Liver (tissue), 8 donors: ENCODE measurements at regions not wholly inside any gene's neighbourhood (a gene's known extent, or its start where the extent isn't known, plus 50 kb on each side); places are given as distances from the start of the nearest gene placed in this dataset.

ENCODE experiments used
- DNase-seq: peaks from one replicate; pipeline ENCODE4 v3.0.0-alpha.2; 2017; ENCODE audit warnings: low spot score
- H3K27ac ChIP-seq, 2 donors: one replicate each; pipeline ENCODE4 v1.7.0; 2013; ENCODE audit warnings: inconsistent platforms in 2 of 2, low read length in 2 of 2, control low read depth in 1 of 2, low read depth in 1 of 2, mild to moderate bottlenecking in 1 of 2
- H3K27me3 ChIP-seq, 4 donors: one replicate each; pipeline versions ENCODE4 v1.6.1 to v1.7.0; 2013; ENCODE audit warnings: low read length in 3 of 4, inconsistent platforms in 1 of 4, mild to moderate bottlenecking in 1 of 4, moderate library complexity in 1 of 4; ENCODE audit not compliant: control insufficient read depth in 4 of 4, insufficient read depth in 4 of 4
- H3K36me3 ChIP-seq, 4 donors: one replicate each; pipeline versions ENCODE4 v1.6.1 to v1.7.0; 2013; ENCODE audit warnings: low read length in 3 of 4, mild to moderate bottlenecking in 3 of 4, low read depth in 1 of 4, moderate library complexity in 1 of 4; ENCODE audit not compliant: control insufficient read depth in 4 of 4, insufficient read depth in 3 of 4
- H3K4me1 ChIP-seq, 4 donors: one replicate each; pipeline versions ENCODE4 v1.6.1 to v1.7.0; 2013; ENCODE audit warnings: low read length in 3 of 4, mild to moderate bottlenecking in 3 of 4, moderate library complexity in 1 of 4; ENCODE audit not compliant: control insufficient read depth in 4 of 4, insufficient read depth in 4 of 4
- H3K4me3 ChIP-seq, 3 donors: one replicate each; pipeline versions ENCODE4 v1.6.1 to v1.7.0; 2013; ENCODE audit warnings: low read length in 3 of 3, control low read depth in 1 of 3, low read depth in 1 of 3, mild to moderate bottlenecking in 1 of 3
- H3K9ac ChIP-seq, 2 donors: one replicate each; pipeline ENCODE4 v1.7.0; 2013; ENCODE audit warnings: low read length in 2 of 2, mild to moderate bottlenecking in 2 of 2, moderate library complexity in 2 of 2, control low read depth in 1 of 2, low read depth in 1 of 2
- H3K9me3 ChIP-seq, 4 donors: one replicate each; pipeline versions ENCODE4 v1.6.1 to v1.7.0; 2013; ENCODE audit warnings: low read length in 3 of 4; ENCODE audit not compliant: control insufficient read depth in 4 of 4
- EGR1 ChIP-seq, 2 donors: IDR thresholded peaks; 2 replicates each; pipeline ENCODE4 v1.6.1; 2016 to 2018; ENCODE audit warnings: antibody characterized with exemption in 2 of 2, low read depth in 2 of 2
- FOXA1 ChIP-seq: IDR thresholded peaks from 2 replicates; pipeline ENCODE4 v1.6.1; 2016; ENCODE audit warnings: antibody characterized with exemption
- FOXA2 ChIP-seq: IDR thresholded peaks from 2 replicates; pipeline ENCODE4 v1.6.1; 2016; ENCODE audit warnings: antibody characterized with exemption
- GABPA ChIP-seq, 2 donors: IDR thresholded peaks in 1 of 2; conservative IDR thresholded peaks in 1 of 2; 2 replicates each; pipeline ENCODE4 v1.6.1; 2016; ENCODE audit warnings: antibody characterized with exemption in 2 of 2, mild to moderate bottlenecking in 1 of 2, moderate library complexity in 1 of 2
- HNF4A ChIP-seq, 2 donors: conservative IDR thresholded peaks; 2 replicates each; pipeline ENCODE4 v1.6.1; 2016; ENCODE audit warnings: antibody characterized with exemption in 2 of 2, mild to moderate bottlenecking in 2 of 2
- HNF4G ChIP-seq: IDR thresholded peaks from 2 replicates; pipeline ENCODE4 v1.6.1; 2016; ENCODE audit warnings: antibody characterized with exemption
- JUND ChIP-seq, 2 donors: IDR thresholded peaks; 2 replicates each; pipeline ENCODE4 v1.6.1; 2016; ENCODE audit warnings: antibody characterized with exemption in 2 of 2
- NR2F2 ChIP-seq: IDR thresholded peaks from 2 replicates; pipeline ENCODE4 v1.6.1; 2016; ENCODE audit warnings: antibody characterized with exemption
- RAD21 ChIP-seq, 2 donors: IDR thresholded peaks; 2 replicates each; pipeline ENCODE4 v1.6.1; 2016; ENCODE audit warnings: antibody characterized with exemption in 2 of 2, mild to moderate bottlenecking in 2 of 2
- RXRA ChIP-seq, 2 donors: IDR thresholded peaks; 2 replicates each; pipeline ENCODE4 v1.6.1; 2017 to 2018; ENCODE audit warnings: antibody characterized with exemption in 2 of 2, mild to moderate bottlenecking in 1 of 2
- SP1 ChIP-seq: IDR thresholded peaks from 2 replicates; pipeline ENCODE4 v1.6.1; 2018; ENCODE audit warnings: antibody characterized with exemption, mild to moderate bottlenecking
- TAF1 ChIP-seq: conservative IDR thresholded peaks from 2 replicates; pipeline ENCODE4 v1.6.1; 2016; ENCODE audit warnings: antibody characterized with exemption, mild to moderate bottlenecking
- YY1 ChIP-seq: IDR thresholded peaks from 2 replicates; pipeline ENCODE4 v1.6.1; 2016; ENCODE audit warnings: antibody characterized with exemption, mild to moderate bottlenecking
- WGBS: extraction: QIAGEN DNeasy Blood & Tissue Kit; methylation state at CpG from one replicate; pipeline ENCODE4 v1.1.7; 2013; 5-methylcytosine and 5-hydroxymethylcytosine counted together
- TF ChIP-seq, protein P1 (sequence below): fragments of 150-350 bp; IDR thresholded peaks from 2 replicates; pipeline ENCODE4 v1.5.1; 2017; ENCODE audit warnings: improper control_type of control experiment, low read depth, low read length; ENCODE audit not compliant: missing input control
- TF ChIP-seq, protein P2 (sequence below): IDR thresholded peaks from 2 replicates; pipeline ENCODE4 v1.6.1; 2016; ENCODE audit warnings: antibody characterized with exemption
- TF ChIP-seq, protein P3 (sequence below): IDR thresholded peaks from 2 replicates; pipeline ENCODE4 v1.6.1; 2016; ENCODE audit warnings: antibody characterized with exemption
- TF ChIP-seq, protein P4 (sequence below): IDR thresholded peaks from 2 replicates; pipeline ENCODE4 v1.6.1; 2016; ENCODE audit warnings: antibody characterized with exemption, mild to moderate bottlenecking
- TF ChIP-seq, protein P5 (sequence below): IDR thresholded peaks from 2 replicates; pipeline ENCODE4 v1.6.1; 2016; ENCODE audit warnings: antibody characterized with exemption
- donor health status: healthy.
- donor health status: healthy.
- donor health status: healthy.
- donor health status: healthy.
- donor health status: healthy.

DNA sequence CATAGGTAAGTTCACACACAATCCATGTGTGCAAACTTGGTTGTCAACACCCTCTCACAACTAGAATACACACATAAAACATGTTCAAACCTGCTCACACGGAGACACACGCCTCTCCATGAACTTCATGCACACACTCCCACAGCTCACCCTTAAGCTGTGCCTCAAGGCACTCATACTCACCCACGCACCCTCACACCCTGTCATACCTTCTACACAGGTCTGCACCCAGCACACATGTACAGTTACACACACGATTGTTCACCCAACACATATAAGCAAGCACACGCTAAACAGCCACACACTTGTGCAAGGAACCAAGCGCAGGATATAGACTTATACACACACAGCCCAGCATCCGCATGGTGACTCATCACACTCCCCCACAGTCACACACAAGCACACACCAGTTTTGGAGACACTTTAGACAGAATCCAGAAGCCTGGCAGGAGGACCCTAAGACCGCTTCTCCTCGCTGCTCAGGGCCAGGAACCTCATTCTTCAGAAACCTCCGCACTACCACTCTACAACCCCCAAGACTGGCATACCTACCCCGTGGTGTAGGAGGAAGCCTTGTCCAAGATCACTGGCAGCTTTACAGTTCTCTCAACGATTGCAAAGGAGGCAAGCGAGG, 58.7 kb upstream of the ZC3H12A start:
- Histone ChIP-seq H3K27me3 (no peaks in the 10 kb centered on the region), H3K27ac (no peak overlapping the region), H3K4me1 (no peaks in the 10 kb centered on the region), H3K9me3 (peaks cover 0 to 7% (median 3%) of the 10 kb centered on the region in 4 donors), H3K36me3 (no peaks in the 10 kb centered on the region), H3K9ac (no peak overlapping the region), H3K4me3 (no peak overlapping the region)
- TF ChIP-seq, protein P1, sequence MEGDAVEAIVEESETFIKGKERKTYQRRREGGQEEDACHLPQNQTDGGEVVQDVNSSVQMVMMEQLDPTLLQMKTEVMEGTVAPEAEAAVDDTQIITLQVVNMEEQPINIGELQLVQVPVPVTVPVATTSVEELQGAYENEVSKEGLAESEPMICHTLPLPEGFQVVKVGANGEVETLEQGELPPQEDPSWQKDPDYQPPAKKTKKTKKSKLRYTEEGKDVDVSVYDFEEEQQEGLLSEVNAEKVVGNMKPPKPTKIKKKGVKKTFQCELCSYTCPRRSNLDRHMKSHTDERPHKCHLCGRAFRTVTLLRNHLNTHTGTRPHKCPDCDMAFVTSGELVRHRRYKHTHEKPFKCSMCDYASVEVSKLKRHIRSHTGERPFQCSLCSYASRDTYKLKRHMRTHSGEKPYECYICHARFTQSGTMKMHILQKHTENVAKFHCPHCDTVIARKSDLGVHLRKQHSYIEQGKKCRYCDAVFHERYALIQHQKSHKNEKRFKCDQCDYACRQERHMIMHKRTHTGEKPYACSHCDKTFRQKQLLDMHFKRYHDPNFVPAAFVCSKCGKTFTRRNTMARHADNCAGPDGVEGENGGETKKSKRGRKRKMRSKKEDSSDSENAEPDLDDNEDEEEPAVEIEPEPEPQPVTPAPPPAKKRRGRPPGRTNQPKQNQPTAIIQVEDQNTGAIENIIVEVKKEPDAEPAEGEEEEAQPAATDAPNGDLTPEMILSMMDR, result no peak
- TF ChIP-seq JUND (IDR thresholded peaks at IDR 0.05) (no peak), TAF1 (no peak), HNF4G (no peak), NR2F2 (no peak), YY1 (no peak), EGR1 (IDR thresholded peaks at IDR 0.05; ENCODE audit: low read depth in 2 of 2) (no peak), RAD21 (IDR thresholded peaks at IDR 0.05) (no peak)
- TF ChIP-seq, protein P2, sequence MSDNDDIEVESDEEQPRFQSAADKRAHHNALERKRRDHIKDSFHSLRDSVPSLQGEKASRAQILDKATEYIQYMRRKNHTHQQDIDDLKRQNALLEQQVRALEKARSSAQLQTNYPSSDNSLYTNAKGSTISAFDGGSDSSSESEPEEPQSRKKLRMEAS, result no peak
- TF ChIP-seq, protein P3, sequence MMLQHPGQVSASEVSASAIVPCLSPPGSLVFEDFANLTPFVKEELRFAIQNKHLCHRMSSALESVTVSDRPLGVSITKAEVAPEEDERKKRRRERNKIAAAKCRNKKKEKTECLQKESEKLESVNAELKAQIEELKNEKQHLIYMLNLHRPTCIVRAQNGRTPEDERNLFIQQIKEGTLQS, result no peak
- no peak for DNase-seq
- WGBS, result 84% methylated on average over 13 of the region's 13 CpGs

DNA sequence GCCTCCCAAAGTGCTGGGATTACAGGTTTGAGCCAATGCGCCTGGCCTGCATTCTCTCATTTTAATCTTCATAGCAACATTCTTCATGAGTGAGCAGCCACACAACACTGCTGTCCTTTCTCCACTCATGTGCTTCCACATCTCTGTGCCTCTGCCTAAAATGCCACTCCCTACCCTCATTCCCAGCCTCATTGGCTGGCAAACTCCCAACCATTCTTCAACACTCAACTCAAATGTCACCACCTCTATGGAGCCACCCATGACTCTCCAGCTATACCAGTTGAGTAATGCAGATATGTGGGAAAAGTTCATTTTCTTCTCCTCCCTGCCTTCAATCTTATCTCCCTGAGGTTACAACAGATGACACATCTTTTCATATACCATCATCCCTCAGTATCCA, 53.9 kb upstream of the ZC3H12A start:
- H3K4me3 ChIP-seq, result no peak overlapping the region

More for the DNA sequence above, 53.9 kb upstream of the ZC3H12A start:
- no peak for TF ChIP-seq NR2F2
- TF ChIP-seq FOXA1, result no peak
- no peak for TF ChIP-seq HNF4A (conservative IDR thresholded peaks at IDR 0.05)
- no peak for TF ChIP-seq JUND (IDR thresholded peaks at IDR 0.05)
- no peak for TF ChIP-seq RXRA (IDR thresholded peaks at IDR 0.05)
- TF ChIP-seq, protein P3, result no peak
- no peak for TF ChIP-seq EGR1 (IDR thresholded peaks at IDR 0.05; ENCODE audit: low read depth in 2 of 2)
- no peak for TF ChIP-seq SP1
- TF ChIP-seq GABPA (IDR thresholded peaks at IDR 0.05 in 1 of 2, conservative IDR thresholded peaks at IDR 0.05 in 1 of 2), result no peak
- TF ChIP-seq, protein P2, result no peak
- TF ChIP-seq, protein P1, result no peak
- no peak for TF ChIP-seq HNF4G
- TF ChIP-seq RAD21 (IDR thresholded peaks at IDR 0.05), result no peak
- TF ChIP-seq, protein P4, sequence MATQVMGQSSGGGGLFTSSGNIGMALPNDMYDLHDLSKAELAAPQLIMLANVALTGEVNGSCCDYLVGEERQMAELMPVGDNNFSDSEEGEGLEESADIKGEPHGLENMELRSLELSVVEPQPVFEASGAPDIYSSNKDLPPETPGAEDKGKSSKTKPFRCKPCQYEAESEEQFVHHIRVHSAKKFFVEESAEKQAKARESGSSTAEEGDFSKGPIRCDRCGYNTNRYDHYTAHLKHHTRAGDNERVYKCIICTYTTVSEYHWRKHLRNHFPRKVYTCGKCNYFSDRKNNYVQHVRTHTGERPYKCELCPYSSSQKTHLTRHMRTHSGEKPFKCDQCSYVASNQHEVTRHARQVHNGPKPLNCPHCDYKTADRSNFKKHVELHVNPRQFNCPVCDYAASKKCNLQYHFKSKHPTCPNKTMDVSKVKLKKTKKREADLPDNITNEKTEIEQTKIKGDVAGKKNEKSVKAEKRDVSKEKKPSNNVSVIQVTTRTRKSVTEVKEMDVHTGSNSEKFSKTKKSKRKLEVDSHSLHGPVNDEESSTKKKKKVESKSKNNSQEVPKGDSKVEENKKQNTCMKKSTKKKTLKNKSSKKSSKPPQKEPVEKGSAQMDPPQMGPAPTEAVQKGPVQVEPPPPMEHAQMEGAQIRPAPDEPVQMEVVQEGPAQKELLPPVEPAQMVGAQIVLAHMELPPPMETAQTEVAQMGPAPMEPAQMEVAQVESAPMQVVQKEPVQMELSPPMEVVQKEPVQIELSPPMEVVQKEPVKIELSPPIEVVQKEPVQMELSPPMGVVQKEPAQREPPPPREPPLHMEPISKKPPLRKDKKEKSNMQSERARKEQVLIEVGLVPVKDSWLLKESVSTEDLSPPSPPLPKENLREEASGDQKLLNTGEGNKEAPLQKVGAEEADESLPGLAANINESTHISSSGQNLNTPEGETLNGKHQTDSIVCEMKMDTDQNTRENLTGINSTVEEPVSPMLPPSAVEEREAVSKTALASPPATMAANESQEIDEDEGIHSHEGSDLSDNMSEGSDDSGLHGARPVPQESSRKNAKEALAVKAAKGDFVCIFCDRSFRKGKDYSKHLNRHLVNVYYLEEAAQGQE, result no peak
- TF ChIP-seq, protein P5, sequence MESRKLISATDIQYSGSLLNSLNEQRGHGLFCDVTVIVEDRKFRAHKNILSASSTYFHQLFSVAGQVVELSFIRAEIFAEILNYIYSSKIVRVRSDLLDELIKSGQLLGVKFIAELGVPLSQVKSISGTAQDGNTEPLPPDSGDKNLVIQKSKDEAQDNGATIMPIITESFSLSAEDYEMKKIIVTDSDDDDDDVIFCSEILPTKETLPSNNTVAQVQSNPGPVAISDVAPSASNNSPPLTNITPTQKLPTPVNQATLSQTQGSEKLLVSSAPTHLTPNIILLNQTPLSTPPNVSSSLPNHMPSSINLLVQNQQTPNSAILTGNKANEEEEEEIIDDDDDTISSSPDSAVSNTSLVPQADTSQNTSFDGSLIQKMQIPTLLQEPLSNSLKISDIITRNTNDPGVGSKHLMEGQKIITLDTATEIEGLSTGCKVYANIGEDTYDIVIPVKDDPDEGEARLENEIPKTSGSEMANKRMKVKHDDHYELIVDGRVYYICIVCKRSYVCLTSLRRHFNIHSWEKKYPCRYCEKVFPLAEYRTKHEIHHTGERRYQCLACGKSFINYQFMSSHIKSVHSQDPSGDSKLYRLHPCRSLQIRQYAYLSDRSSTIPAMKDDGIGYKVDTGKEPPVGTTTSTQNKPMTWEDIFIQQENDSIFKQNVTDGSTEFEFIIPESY, result no peak
- TF ChIP-seq TAF1, result no peak
- no peak for TF ChIP-seq YY1
- TF ChIP-seq FOXA2, result no peak
- WGBS, result 90% methylated on average over 1 of the region's 1 CpG
- peaks cover 0 to 4% (median 3%) of the 10 kb centered on the region in 4 donors for H3K9me3 ChIP-seq
- DNase-seq, result no peak
- H3K27ac ChIP-seq, result no peak overlapping the region
- no peaks in the 10 kb centered on the region for H3K36me3 ChIP-seq
- no peaks in the 10 kb centered on the region for H3K27me3 ChIP-seq
- no peak overlapping the region for H3K9ac ChIP-seq
- H3K4me1 ChIP-seq, result no peaks in the 10 kb centered on the region
